Astrocyte (in vitro differentiated cells and primary cell): ENCODE measurements at regions not wholly inside any gene's neighbourhood (a gene's known extent, or its start where the extent isn't known, plus 50 kb on each side); places are given as distances from the start of the nearest gene placed in this dataset.

Source experiments
- DNase-seq: peaks from one replicate; pipeline ENCODE4 v3.0.0-alpha.2; 2010; ENCODE audit warnings: low read depth
- FAIRE-seq: peaks from 2 replicates; lab custom pipeline; 2011; peaks lifted over from hg19 to GRCh38; lab: Jason Lieb, UNC
- H2AFZ ChIP-seq: 2 replicates; pipeline ENCODE4 v1.6.0; 2012; ENCODE audit warnings: low read depth, low read length, inconsistent platforms
- H3K27ac ChIP-seq: 2 replicates; pipeline ENCODE4 v1.5.1; 2011; ENCODE audit warnings: low read depth, low read length, inconsistent platforms
- H3K27me3 ChIP-seq: 2 replicates; pipeline ENCODE4 v1.6.0; 2011; ENCODE audit warnings: low read length, inconsistent platforms; ENCODE audit not compliant: insufficient read depth
- H3K36me3 ChIP-seq: 2 replicates; pipeline ENCODE4 v1.5.1; 2011; ENCODE audit warnings: low read length, inconsistent platforms; ENCODE audit not compliant: insufficient read depth
- H3K4me1 ChIP-seq: 2 replicates; pipeline ENCODE4 v1.5.1; 2011; ENCODE audit warnings: low read length, inconsistent platforms; ENCODE audit not compliant: insufficient read depth
- H3K4me2 ChIP-seq: 2 replicates; pipeline ENCODE4 v1.6.0; 2012; ENCODE audit warnings: low read length, inconsistent platforms
- H3K4me3 ChIP-seq: 2 replicates; pipeline ENCODE4 v1.5.1; 2011; ENCODE audit warnings: low read depth, mild to moderate bottlenecking, low read length, inconsistent platforms; ENCODE audit not compliant: insufficient read depth
- H3K79me2 ChIP-seq: 2 replicates; pipeline ENCODE4 v1.6.0; 2012; ENCODE audit warnings: mild to moderate bottlenecking, low read length, inconsistent platforms; ENCODE audit not compliant: insufficient read depth
- H3K9ac ChIP-seq: 2 replicates; pipeline ENCODE4 v1.6.0; 2012; ENCODE audit warnings: mild to moderate bottlenecking, low read length, inconsistent platforms
- H3K9me3 ChIP-seq: 2 replicates; pipeline ENCODE4 v1.5.1; 2012; ENCODE audit warnings: low read depth, mild to moderate bottlenecking, low read length, inconsistent platforms; ENCODE audit not compliant: insufficient read depth
- H4K20me1 ChIP-seq: 2 replicates; pipeline ENCODE4 v1.6.0; 2012; ENCODE audit warnings: low read length, inconsistent platforms; ENCODE audit not compliant: insufficient read depth
- H3K27ac Mint-ChIP-seq: one replicate; pipeline ENCODE4 v1.8.0; 2021; ENCODE audit warnings: mild to moderate bottlenecking, mixed read lengths; ENCODE audit not compliant: unreplicated experiment
- H3K27me3 Mint-ChIP-seq: one replicate; pipeline ENCODE4 v1.8.0; 2021; ENCODE audit warnings: low read depth, mixed read lengths; ENCODE audit not compliant: unreplicated experiment
- H3K36me3 Mint-ChIP-seq: one replicate; pipeline ENCODE4 v1.8.0; 2021; ENCODE audit warnings: low read depth, mixed read lengths; ENCODE audit not compliant: unreplicated experiment
- H3K4me1 Mint-ChIP-seq: one replicate; pipeline ENCODE4 v1.8.0; 2021; ENCODE audit warnings: low read depth, mixed read lengths; ENCODE audit not compliant: unreplicated experiment
- H3K4me3 Mint-ChIP-seq: one replicate; pipeline ENCODE4 v1.8.0; 2021; ENCODE audit warnings: mild to moderate bottlenecking, moderate library complexity, mixed read lengths; ENCODE audit not compliant: unreplicated experiment
- H3K9me3 Mint-ChIP-seq: one replicate; pipeline ENCODE4 v1.8.0; 2021; ENCODE audit warnings: mild to moderate bottlenecking, mixed read lengths; ENCODE audit not compliant: unreplicated experiment
- CTCF ChIP-seq: IDR thresholded peaks from 2 replicates; pipeline ENCODE4 v1.5.1; 2011; ENCODE audit warnings: low read depth, mild to moderate bottlenecking, inconsistent platforms, low read length, moderate library complexity; ENCODE audit not compliant: insufficient read depth
- EZH2 ChIP-seq: IDR thresholded peaks from 2 replicates; pipeline ENCODE4 v1.6.1; 2012; ENCODE audit warnings: mild to moderate bottlenecking, low read length, inconsistent platforms; ENCODE audit not compliant: insufficient read depth

GRCh38 chr3:67312155-67312554, 314.0 kb downstream of the KBTBD8 start:
- H3K4me3 Mint-ChIP-seq, result no peak overlapping the region
- no peak for FAIRE-seq
- Histone ChIP-seq H3K27ac (no peak overlapping the region), H2AFZ (no peak overlapping the region), H3K4me2 (no peak overlapping the region), H4K20me1 (no peaks in the 10 kb centered on the region), H3K4me1 (no peaks in the 10 kb centered on the region), H3K4me3 (no peak overlapping the region), H3K79me2 (no peaks in the 10 kb centered on the region), H3K27me3 (no peaks in the 10 kb centered on the region), H3K9me3 (no peaks in the 10 kb centered on the region), H3K9ac (no peak overlapping the region), H3K36me3 (no peaks in the 10 kb centered on the region)
- TF ChIP-seq CTCF, result no peak
- no peak for TF ChIP-seq EZH2
- no peaks in the 10 kb centered on the region for H3K9me3 Mint-ChIP-seq
- no peak overlapping the region for H3K27ac Mint-ChIP-seq
- no peaks in the 10 kb centered on the region for H3K27me3 Mint-ChIP-seq
- H3K4me1 Mint-ChIP-seq, result peaks cover 2% of the 10 kb centered on the region
- DNase-seq, result no peak
- H3K36me3 Mint-ChIP-seq, result no peaks in the 10 kb centered on the region

- H3K9me3 Mint-ChIP-seq, result no peaks in the 10 kb centered on the region
- no peaks in the 10 kb centered on the region for H3K36me3 ChIP-seq
- FAIRE-seq, result no peak
These were observed 320.1 kb downstream of the KBTBD8 start for GRCh38 chr3:67318162-67318561.

More at GRCh38 chr3:67318162-67318561, 320.1 kb downstream of the KBTBD8 start:
- H2AFZ ChIP-seq, result no peak overlapping the region
- H3K9me3 ChIP-seq, result no peaks in the 10 kb centered on the region
- Mint-ChIP-seq H3K4me1 (no peaks in the 10 kb centered on the region), H3K27me3 (no peaks in the 10 kb centered on the region), H3K27ac (no peak overlapping the region), H3K4me3 (no peak overlapping the region), H3K36me3 (no peaks in the 10 kb centered on the region)
- TF ChIP-seq CTCF (no peak), EZH2 (no peak)
- no peak overlapping the region for H3K4me3 ChIP-seq
- no peaks in the 10 kb centered on the region for H3K4me1 ChIP-seq
- H4K20me1 ChIP-seq, result no peaks in the 10 kb centered on the region
- no peak overlapping the region for H3K4me2 ChIP-seq
- no peak overlapping the region for H3K27ac ChIP-seq
- DNase-seq, result no peak
- H3K79me2 ChIP-seq, result no peaks in the 10 kb centered on the region
- H3K27me3 ChIP-seq, result no peaks in the 10 kb centered on the region
- no peak overlapping the region for H3K9ac ChIP-seq
